Cerebellar cortex (tissue), 1 donor: ENCODE measurements at regions not wholly inside any gene's neighbourhood (a gene's known extent, or its start where the extent isn't known, plus 50 kb on each side); places are given as distances from the start of the nearest gene placed in this dataset.

ENCODE experiments used
- DNase-seq: peaks from one replicate; pipeline ENCODE4 v3.0.0-alpha.2; 2015; ENCODE audit warnings: low spot score

DNA sequence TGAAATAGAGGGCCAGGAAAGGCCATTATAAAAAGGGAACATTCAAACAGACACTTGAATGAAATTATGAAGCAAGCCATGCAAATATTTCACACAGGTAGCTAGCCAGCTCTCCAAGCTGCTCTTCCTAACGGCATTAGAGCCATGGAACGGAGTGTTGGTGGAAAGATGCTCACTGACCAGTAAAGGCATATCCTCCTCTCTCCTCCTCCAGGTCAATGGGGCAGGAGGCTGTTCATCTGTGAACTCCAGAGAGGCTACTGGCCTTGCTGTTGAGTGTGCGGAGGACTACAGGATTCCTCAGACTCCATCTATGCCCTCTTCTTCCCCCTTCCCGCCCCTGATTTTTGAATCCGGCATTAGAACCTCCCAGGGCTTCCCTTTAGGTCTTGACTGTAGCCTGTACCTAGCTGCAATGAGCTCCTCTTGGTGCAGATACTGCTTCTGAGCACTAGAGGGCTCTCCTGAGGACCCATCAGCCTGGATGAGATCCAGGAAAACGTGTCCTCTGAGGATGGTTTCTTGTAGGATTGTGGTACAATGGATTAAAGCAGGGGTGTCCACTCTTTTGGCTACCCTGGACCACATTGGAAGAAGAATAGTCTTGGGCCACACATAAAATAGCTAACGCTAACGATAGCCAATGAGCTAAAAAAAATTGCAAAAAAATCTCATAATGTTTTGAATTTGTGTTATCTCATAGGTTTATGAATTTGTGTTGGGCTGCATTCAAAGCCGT, 162.2 kb downstream of the SREK1 start:
- peak; percentile 68 for DNase-seq

DNA sequence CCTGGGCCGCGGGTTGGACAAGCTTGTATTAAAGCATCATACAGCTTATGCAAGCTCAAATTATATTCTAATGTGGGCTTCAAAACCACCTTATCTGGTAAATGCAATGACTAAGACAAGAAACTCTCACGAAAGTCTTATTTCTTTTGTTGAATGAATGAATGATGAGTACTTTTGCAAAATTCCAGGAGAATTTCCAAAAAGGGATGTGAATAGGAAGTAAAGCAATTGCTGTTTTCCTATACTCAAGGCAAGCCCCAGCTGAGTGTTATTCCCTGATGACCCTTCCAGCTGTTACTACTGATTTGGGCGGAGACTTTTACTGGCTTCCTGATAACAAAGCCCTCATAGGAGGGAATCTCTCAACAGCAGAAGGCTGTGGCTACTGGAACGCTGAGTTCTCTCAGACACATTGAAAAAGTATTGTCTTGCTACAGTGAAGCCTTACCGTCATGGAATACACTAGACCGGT, 162.8 kb downstream of the SREK1 start:
- DNase-seq = no peak

GRCh38 chr5:66307647-66308241, 163.6 kb downstream of the SREK1 start:
- peak; percentile 72 for DNase-seq

DNA sequence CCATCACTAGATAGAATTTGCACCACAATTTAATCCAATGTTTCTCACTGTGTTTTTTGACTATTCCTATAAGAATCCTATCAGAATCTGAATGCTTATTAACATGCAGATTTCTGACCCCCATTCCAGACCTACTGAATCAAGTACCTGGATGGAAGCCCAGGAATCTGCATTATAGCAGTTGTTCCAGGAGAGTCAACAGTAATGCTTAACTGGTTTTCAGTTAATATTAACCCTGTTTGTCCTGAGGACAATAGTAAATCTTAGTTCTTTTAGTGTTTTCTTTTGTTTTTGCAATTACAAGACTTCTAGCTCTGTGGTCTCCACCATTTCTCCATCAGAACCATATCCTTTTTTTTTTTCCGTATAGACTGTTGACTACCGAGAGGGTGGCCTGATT, 168.2 kb downstream of the SREK1 start:
- no peak for DNase-seq

- no peak for DNase-seq
Measured at GRCh38 chr5:66315784-66316183, 171.7 kb downstream of the SREK1 start.

DNA sequence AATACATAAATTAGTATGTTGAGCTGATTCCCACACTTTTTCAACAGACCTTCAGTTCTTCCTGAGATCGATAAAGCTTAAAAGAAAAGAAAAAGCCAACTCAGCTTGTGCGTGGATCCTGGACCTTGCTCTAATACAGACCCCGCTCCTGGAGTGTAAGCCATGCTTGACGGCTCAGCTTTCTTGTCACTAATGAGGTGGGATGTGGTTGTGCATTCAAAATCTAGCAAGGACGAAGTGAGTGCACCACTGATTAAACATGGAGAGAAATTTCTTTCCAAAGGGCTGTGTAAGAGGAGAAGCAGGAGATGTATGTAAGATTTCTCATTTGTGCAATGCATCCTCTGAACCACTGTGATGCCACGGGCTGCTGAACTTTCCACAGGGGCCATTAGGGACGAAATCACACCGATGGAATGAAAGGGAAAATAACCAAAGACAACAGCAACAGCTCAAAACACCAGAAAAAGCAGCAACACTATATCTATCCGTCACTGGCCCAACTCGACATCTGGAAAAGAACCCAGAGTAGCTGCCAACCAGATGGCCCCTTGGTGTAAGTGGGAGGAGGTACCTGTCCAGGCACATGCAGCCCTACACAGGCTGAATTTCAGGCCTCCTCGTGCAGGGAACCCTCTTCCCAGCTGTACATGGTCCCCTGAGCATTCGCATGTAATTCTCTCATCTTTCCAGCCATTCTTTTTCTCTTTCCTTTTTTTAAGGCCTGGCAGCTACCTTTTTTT, 178.9 kb downstream of the SREK1 start:
- no peak for DNase-seq

DNA sequence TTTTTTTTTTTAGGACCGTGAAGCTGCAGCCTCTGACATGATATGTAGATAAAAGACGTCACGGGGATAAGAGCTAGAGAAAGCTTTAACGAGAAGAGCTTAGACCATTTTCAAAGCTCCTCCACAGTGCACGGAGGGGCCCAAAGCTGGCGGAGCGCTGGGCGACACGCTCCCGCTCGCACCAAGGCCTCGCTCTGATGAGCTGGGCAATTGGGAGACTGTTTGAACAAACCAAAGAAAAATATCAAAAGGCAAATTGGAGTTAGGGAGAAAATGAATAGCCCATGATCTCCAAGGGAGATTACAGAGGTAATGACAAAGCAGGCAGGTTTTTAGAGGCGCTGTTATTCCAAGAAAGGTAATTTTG, 179.4 kb downstream of the SREK1 start:
- DNase-seq = no peak

GRCh38 chr5:66324357-66324756, 180.3 kb downstream of the SREK1 start:
- no peak for DNase-seq

DNA sequence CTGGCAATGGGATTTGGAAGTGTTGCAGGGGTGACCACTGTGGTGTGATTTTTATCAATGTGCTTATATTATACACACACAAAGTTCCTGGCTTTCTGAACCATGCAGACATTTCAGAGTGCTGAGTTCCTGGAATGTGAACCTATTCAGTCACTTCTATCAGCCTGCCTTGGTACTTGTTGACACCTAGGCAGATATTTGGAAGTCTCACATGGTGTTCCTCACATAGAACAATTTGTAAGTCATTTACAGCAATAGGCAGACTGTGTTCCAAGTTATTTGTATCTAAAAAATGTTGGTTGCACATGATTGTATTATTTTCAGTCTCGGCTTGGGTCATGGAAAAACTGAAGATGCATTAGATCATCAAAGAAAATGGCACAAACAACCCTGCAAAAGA, 182.2 kb downstream of the SREK1 start:
- DNase-seq = no peak

DNA sequence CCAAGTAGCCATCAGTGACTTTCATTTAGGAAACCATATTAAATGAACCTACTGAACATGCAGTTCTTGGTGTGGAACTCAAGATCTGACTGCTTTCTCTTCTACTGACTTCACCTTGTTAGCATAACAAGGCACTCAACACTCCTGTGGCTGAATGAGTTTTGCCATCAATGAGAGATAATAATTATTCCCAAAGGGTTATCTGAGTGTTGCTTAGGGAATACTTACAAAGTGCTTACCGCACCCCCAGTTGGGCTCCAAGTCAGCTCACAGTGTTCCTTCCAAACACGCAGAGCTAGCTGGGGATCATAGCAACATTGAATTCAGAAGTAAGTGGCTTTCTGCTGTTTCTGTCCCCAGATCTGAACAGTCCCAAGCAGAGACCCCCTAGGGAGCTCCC, 182.9 kb downstream of the SREK1 start:
- no peak for DNase-seq

- DNase-seq = no peak
Measured at GRCh38 chr5:66329078-66329477, 185.0 kb downstream of the SREK1 start.

- DNase-seq = no peak
Measured at GRCh38 chr5:66333192-66333591, 189.1 kb downstream of the SREK1 start.

- DNase-seq = no peak
Measured at GRCh38 chr5:66337626-66338226, 193.6 kb downstream of the SREK1 start.

DNA sequence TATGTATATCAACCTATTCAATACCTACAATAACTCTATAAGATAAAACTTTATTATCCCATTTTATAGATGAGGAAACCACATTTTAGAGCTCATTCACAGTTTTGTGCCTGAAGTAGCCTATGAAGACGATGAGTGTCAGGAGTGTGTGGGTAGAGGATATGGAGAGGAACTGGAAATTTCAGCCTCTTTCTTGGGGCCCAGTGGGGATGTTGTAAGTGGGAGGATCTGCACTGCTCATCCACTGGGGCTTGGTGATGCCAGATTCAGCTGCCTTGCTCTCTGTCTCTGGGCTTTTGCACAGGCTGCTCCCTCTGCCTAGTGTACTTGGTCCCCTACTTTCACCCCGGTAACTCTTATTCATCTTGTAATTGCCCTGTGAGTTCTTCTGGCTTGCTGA, 194.7 kb downstream of the SREK1 start:
- no peak for DNase-seq

DNA sequence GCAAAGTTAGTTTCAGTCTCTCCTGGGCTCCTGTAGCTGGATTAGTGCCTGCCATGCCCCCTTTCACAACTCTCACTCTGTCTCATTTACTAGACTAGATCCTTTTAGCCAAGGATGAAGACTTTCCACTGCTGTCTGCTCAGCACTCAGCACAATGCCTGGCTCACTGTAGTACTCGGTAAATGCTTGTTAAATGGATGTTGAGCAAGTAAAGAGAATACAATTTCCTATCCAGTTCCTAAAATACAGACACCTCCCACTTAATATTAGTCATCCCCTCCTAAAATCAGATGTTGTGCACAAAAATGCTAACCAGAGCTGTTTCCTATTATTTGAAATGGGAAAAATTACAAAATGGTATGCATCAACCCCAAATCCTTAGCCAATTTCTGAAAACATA, 195.8 kb downstream of the SREK1 start:
- DNase-seq = no peak

DNA sequence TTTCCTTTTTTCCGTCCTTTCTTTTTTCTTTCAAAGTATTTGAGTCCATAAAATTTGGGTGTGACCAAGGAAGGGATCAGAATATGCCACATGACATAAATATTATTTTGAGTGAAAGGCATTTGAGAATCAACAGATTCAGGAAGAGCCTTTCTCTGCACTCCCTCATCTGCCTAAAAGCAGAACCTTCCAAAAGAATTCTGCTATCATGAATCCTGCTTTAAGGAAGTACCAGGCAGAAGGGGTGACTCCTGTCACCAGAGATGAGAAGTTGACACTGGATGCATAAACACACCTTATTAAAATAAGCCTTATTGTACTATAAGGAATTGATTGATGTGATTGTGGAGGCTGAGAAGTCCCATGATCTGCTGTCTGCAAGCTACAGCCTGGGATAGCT, 196.7 kb downstream of the SREK1 start:
- DNase-seq = no peak

DNA sequence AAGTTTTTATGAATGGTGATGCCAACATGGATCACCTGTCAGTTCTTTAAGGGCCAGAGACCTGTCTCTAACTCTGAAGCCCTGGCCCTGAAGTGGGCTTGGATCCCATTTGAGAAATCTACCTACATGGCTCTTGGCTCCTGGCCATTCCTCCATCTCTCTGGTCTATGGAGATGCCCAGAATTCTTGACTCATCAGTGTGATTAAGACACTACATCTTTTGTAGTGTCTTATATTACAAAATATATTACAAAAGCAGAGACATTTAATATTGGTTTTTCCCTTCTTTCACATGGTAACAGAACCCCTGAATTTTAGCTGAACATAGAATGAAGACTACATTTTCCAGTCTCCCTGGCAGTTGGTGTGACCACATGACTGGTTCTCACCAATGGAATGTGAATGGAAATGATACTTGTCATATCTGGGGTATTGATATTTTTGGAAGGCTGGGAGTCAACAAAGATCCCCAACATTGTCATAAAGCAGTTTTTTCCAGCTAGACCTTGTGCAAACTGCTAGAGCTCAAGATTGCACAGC, 198.3 kb downstream of the SREK1 start:
- no peak for DNase-seq

GRCh38 chr5:66343370-66344071, 199.4 kb downstream of the SREK1 start:
- no peak for DNase-seq

DNA sequence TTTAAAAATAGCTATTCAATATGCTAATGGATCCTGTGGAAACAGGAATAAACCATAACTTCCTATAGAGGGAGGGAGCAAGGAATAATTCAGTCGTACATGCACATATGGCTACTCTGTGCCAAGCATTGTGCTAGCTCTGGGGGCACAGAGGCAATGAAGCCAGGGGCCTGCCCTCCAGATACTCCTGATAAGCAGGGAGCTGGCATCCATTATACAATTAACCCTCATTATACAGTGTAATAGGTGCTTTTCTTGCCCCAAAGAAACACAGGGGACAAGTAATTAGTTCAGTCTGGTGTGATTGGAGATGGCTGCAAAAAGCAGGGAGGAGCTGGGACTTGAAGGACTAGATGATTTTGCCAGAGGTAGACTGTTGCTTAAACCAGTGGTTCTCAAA, 200.4 kb downstream of the SREK1 start:
- DNase-seq = no peak

- DNase-seq = no peak
Measured at GRCh38 chr5:66345281-66345680, 201.2 kb downstream of the SREK1 start.

GRCh38 chr5:66346869-66347268, 202.8 kb downstream of the SREK1 start:
- no peak for DNase-seq
